GM12891 (cell line): ENCODE measurements at regions not wholly inside any gene's neighbourhood (a gene's known extent, or its start where the extent isn't known, plus 50 kb on each side); places are given as distances from the start of the nearest gene placed in this dataset.

Experiments used
- DNase-seq: peaks from one replicate; pipeline ENCODE4 v3.0.0; 2011; ENCODE audit warnings: low spot score; ENCODE audit not compliant: insufficient read length
- FAIRE-seq: peaks from 2 replicates; lab custom pipeline; 2011; peaks lifted over from hg19 to GRCh38; lab: Jason Lieb, UNC
- PAX5 ChIP-seq: IDR thresholded peaks from 2 replicates; pipeline ENCODE4 v1.6.1; 2011; ENCODE audit warnings: low read length, moderate library complexity, mild to moderate bottlenecking; ENCODE audit not compliant: insufficient read depth, severe bottlenecking
- POLR2A ChIP-seq: IDR thresholded peaks from 2 replicates; pipeline ENCODE4 v1.6.1; 2011; ENCODE audit warnings: low read depth, low read length, control low read depth
- POLR2AphosphoS5 ChIP-seq: IDR thresholded peaks from 2 replicates; pipeline ENCODE4 v1.6.1; 2011; ENCODE audit warnings: low read depth, low read length, control low read depth
- POU2F2 ChIP-seq: IDR thresholded peaks from 2 replicates; pipeline ENCODE4 v1.6.1; 2011; ENCODE audit warnings: low read depth, mild to moderate bottlenecking, control low read depth, low read length, moderate library complexity
- SPI1 ChIP-seq: IDR thresholded peaks from 2 replicates; pipeline ENCODE4 v1.6.1; 2011; ENCODE audit warnings: low read depth, low read length, control low read depth
- TAF1 ChIP-seq: IDR thresholded peaks from 2 replicates; pipeline ENCODE4 v1.6.1; 2011; ENCODE audit warnings: low read depth, low read length, control low read depth

- TF ChIP-seq SPI1 (no peak), POU2F2 (no peak), PAX5 (no peak), POLR2A (no peak), TAF1 (no peak), POLR2AphosphoS5 (no peak)
- DNase-seq = no peak
- no peak for FAIRE-seq
These were observed 169.0 kb downstream of the ENGASE start for GRCh38 chr17:79243603-79243990.

- no peak for DNase-seq
- TF ChIP-seq POU2F2 (no peak), PAX5 (no peak), POLR2A (no peak), TAF1 (no peak), SPI1 (no peak), POLR2AphosphoS5 (no peak)
- FAIRE-seq = no peak
These were observed 168.4 kb downstream of the ENGASE start for GRCh38 chr17:79242873-79243602.

- FAIRE-seq = no peak
- TF ChIP-seq SPI1 (no peak), PAX5 (no peak), POU2F2 (no peak), TAF1 (no peak), POLR2AphosphoS5 (no peak), POLR2A (no peak)
These were observed 167.8 kb downstream of the ENGASE start for GRCh38 chr17:79242393-79242792.

DNA sequence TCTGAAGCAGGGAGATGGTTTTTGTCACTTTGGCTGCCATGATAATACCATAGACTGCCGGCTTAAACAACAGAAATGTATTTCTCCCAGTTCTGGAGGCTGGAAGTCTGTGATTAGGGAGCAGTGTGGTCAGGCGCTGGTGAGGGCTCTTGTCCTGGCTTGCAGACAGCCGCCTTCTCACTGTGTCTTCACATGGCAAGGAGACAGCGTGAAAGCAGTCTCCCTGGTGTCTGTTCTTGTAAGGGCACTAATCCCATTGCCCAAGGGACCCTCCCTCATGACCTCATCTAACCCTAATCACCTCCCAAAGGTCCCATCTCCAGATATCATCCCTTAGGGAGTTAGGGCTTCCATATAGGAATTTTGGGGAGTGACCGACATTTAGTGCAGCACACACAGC, 167.0 kb downstream of the ENGASE start:
- DNase-seq = no peak
- FAIRE-seq = no peak
- TF ChIP-seq SPI1 (no peak), TAF1 (no peak), POLR2AphosphoS5 (no peak), POU2F2 (no peak), PAX5 (no peak), POLR2A (no peak)

More at GRCh38 chr17:79242393-79242792, 167.8 kb downstream of the ENGASE start:
- DNase-seq = no peak

DNA sequence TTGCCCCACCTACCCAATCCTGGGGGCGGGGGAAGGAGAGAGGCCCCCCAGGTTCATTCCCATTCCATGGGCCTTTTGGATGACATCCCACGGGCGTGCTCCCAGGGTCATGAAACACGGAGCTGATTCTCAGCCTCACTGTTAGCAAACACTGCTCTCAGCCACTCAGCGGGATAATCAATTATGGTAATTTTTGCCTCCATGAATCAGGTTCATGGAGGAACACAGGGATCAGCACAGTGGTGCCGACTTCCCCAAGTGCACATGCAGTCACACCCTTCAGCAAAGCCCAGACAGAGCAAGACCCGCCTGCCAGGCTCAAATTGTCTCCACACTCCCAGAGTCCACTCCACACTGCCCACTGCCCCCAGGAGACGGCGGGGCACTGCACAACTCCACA, 164.6 kb downstream of the ENGASE start:
- TF ChIP-seq SPI1 (no peak), PAX5 (no peak), POLR2A (no peak), POU2F2 (no peak), POLR2AphosphoS5 (no peak), TAF1 (no peak)
- DNase-seq (no peak), FAIRE-seq (no peak)

- no peak for TF ChIP-seq SPI1
- TF ChIP-seq PAX5 = no peak
- TF ChIP-seq POLR2AphosphoS5 = no peak
- no peak for TF ChIP-seq POLR2A
- no peak for TF ChIP-seq TAF1
- TF ChIP-seq POU2F2 = no peak
- no peak for FAIRE-seq
These were observed 162.9 kb downstream of the ENGASE start for GRCh38 chr17:79237448-79238053.

DNA sequence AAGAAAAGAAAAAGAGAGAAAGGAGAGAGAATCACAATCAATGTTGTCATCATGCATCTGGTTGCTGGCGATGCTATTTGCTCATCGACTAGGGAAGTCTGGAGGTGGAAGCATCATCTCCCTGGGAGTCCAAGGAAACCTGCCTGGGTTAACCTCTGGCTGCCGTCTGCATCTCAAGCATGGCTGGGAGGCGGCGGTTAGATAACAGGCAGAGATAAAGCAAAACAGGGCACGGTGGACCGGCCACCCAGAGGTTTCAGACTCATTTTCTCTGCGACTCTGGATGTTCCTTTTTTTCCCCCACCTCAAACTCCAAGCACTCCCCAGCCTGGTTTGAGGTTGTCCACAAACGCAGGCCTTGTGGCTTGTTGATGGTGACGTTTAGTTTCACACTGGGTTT, 161.2 kb downstream of the ENGASE start:
- no peak for FAIRE-seq

More at GRCh38 chr17:79237448-79238053, 162.9 kb downstream of the ENGASE start:
- no peak for DNase-seq

GRCh38 chr17:79233916-79234551, 159.4 kb downstream of the ENGASE start:
- no peak for TF ChIP-seq TAF1
- TF ChIP-seq POLR2AphosphoS5 = no peak
- TF ChIP-seq SPI1 = no peak
- DNase-seq (no peak), FAIRE-seq (no peak)

More for the DNA sequence above, 161.2 kb downstream of the ENGASE start:
- no peak for TF ChIP-seq PAX5
- no peak for TF ChIP-seq SPI1
- TF ChIP-seq POU2F2 = no peak
- TF ChIP-seq POLR2AphosphoS5 = no peak
- TF ChIP-seq POLR2A = no peak
- TF ChIP-seq TAF1 = no peak
- no peak for DNase-seq

GRCh38 chr17:79232957-79233356, 158.3 kb downstream of the ENGASE start:
- DNase-seq = no peak
- TF ChIP-seq POLR2AphosphoS5 (no peak), POU2F2 (no peak), SPI1 (no peak), POLR2A (no peak), TAF1 (no peak), PAX5 (no peak)
- no peak for FAIRE-seq
